ENCODE measurements at regions not wholly inside any gene's neighbourhood (a gene's known extent, or its start where the extent isn't known, plus 50 kb on each side); places are given as distances from the start of the nearest gene placed in this dataset.

DNA sequence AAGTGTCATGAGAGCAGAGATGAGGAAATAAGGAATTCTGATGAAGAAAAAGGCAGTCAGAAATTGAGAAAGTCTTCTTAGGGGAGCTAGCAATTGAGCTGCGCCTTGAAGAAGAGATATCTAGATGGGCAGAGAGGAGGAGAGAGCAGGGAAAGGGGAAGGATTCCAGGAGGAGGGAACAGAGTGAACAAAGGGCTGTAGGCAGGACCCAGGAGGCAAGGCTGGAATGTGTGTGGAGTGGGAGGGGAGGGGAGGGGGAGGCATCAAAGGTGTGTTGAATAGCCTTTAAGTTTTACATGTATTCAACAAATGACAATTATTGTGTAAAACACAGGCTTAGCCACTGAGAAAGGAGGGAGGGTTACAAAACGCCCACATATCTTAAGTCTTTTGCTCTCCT, 164.5 kb downstream of the TDRD15 start:
- no peak for DNase-seq

DNA sequence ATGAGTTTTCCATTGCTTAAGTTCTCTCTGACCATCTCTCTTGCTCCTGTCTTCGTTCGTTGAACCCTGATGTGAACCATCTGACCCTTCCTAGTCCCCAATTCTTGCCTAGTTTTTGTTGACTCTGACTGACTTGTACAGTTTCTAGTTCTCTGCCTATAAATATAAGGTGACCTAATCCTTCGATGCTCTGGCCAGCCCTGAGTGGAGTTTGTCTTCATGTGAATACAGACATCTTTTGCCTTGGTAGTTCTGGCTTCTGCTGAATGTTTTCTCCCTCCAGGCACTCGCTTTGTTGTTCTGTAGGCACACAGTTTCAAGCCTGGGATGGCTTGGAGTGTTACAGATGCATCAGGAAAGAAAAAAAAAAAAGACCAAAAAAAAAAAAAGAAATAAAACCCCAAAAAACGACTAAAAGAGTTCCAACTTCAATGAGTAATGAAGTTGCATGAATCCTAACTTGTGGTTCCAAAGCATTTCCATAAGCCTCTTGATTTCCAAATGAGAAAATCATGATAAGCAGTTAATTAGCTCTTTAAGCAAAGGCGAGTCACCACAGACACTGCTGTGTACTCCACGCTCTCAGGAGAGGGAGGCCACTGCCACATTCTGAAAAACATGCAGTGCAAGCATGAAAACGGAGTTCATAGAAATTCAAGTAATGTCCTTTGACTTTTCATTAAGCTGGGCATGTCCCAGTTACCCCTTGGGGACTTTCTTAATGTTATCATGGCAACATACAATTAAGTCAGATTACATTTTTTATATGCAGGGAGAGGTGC, 165.2 kb downstream of the TDRD15 start:
- no peak for DNase-seq

DNA sequence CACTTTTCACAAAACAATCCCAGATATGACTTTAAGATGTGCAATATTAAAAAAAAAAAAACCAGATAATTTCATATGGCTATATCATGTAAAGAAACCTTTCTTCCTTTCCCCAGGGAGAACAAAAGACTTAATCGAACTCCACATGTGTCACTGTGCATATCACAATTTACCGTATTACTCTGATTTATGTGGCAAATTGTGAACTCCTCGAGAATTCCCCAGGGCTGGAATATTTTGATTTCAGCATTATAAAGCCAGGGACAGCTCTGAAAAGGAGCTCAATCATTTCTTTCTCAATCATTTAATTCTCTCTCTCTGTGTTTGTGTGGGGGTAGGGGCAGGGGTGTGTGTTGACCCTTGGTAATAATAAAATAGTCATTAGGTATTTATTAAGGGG, 165.8 kb downstream of the TDRD15 start:
- no peak for DNase-seq

DNA sequence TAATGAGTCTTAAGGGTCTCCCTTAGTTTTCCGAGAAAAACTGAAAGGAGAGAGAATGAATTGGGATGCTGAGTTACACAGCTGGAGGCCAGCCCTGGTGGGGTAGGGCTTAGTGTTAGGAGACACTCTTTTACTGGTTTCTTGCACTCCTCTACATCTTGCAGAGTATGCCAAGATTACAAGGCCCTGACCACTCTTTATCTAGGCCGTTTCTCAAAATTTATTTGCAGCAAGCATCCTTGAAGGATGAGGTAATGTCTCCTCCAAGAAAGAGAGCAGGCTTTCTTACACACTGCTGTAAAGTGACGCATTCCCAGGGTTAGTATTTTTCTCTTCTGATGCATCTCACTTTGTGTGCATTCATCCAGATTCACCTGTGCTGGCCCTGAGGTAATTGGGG, 166.2 kb downstream of the TDRD15 start:
- no peak for DNase-seq

DNA sequence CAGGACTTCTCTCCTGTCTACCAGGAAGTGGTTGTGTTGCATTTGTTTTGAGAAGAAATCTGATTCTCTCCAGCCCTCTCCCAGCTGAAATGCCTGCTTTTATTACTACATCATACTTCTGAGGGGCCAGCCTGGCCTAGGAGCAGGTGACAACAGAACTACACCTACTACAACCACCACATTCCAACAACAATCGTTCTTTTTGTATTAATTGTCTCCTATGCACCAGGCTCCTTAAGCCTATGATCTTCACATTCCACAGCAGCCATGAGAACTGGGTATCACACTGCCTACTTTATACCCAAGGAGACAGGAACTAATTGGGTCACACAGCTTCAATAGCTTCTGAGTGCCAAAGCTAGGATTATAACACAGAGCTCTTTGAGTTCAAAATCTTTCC, 167.7 kb downstream of the TDRD15 start:
- DNase-seq: no peak

DNA sequence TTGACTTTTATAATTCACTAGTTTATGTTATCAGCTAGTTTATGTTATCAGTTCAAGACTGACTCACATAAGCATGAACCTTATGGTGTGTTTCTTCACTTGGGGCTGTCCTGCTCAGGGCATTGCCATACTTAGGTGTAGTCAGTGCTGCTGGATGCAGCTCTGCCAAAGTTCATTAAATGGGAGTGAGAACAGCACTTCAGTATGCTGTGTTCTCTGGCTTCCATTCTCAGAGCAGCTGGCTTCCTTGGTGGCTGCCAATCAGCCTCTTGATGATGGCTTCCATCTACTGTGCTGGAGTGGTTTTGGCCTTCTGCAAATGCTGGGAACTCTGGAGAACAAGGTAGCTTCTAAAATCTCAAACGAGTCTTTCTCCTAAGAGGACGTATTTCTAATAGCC, 170.7 kb downstream of the TDRD15 start:
- DNase-seq: no peak

DNA sequence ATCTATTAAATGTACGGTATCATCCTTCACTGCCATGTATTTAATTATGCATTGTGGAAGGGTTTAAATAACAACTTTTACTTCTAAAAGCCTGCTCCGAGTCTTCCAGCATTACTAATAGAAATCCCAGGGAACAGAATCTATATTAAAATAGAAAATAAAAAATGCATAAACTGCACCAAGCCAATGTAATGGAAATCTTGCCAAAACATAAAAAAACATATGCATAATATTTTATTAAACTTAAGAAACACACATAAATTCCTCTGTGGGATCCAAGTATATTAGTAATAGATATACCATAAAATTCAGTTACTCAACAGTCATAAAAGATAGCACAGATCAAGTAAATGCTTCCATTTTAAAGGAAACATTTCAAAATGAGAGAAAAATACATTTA, 175.6 kb downstream of the TDRD15 start:
- no peak for DNase-seq

DNA sequence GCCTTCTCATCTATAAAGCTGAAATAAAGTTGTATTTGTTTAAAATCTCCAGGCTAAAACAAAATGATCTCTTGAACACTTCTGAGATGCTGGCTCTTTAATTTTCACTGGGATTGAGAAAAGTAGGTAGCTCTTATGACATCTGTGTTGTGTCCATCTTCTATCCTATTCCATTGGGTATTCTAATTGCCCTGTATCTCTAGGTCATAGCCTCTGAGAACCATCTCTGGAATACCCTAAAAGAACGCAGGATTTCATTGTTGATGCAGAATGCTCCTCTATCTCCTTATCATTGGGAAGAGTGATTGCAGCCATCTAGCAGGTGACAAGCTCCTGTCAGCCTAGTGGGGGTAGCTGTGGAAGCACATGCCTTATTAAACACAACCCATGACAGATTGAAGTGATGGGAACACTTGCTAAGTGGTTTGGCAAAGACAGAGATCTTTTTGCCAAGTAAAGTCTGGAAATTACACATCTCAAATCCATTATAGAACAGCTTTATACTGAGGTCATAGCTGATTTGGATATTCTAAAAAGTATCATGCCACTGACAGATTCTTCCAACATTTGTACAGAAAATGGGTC, 178.2 kb downstream of the TDRD15 start:
- no peak for DNase-seq

DNA sequence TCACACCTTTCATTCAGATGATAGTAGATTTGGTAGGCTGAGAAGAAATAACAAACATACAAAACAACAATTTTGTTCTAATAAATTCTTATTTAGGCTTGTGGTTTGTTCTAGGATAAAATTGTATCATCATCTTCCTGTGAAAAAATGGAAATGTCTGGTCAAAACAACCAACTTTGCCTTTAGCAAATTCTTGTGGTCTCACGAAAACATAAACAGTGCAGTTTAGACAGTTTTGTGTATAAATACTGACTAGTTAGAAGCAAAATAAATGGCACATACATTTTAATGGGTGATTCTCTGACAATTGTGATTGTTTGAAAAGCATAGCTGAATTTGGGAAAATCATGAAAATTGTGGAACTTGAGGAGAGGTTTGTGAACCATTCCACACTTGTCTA, 180.1 kb downstream of the TDRD15 start:
- DNase-seq: no peak

DNA sequence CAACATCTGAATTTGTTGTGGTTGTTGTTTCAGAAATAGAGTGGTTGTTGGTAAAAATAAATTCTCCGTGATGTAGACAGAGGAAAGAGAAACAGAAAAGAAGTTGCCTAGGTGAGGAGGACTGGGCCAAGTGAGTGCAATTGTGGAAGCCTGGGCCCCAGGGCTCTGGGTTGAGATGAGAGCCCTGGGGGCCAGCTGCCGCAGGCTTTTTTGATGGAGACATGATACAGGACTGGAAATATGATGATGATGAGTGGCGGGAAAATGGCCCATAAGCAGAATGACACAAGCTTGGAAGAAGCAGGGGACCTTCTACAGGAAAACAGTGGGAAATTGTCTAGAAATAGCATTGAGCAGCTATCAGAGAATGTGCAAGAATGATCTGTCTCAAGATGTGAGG, 181.8 kb downstream of the TDRD15 start:
- DNase-seq: no peak

DNA sequence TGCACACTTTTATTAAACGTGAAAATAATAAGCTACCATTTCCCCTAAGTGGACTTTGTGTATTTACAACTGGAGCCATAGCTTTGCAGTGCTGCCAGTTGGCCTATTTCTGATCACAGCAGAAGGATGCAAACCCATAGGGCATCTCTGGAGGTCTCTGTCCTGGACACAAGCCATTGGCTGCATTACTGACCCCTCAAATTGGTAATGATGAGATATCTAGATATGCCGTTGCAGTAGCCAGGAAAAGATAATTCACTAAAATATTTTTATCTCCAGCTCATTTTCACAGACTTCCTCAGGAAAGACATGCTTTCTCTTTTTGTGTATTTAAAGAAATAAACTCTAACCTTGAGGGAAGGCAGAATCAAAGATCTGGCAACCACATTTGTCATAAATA, 182.5 kb downstream of the TDRD15 start:
- no peak for DNase-seq

DNA sequence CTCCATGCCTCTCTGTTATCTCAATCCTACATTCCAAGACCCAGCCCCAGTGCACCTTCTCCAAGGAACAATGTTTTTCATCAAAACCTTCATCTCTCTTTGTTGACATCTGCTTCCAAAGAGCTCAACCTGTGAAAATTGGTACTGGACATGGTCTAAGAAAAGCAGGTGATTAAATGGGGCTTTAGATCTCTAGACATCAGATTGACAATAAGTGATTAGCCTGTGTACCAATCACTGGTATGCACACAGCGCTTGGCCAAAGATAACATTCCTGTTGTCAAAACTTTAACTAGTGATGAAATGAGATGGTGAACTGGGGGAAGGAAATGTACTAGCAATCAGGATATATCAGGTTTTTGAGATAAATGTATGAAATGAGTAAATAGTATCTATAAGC, 183.3 kb downstream of the TDRD15 start:
- DNase-seq: no peak

DNA sequence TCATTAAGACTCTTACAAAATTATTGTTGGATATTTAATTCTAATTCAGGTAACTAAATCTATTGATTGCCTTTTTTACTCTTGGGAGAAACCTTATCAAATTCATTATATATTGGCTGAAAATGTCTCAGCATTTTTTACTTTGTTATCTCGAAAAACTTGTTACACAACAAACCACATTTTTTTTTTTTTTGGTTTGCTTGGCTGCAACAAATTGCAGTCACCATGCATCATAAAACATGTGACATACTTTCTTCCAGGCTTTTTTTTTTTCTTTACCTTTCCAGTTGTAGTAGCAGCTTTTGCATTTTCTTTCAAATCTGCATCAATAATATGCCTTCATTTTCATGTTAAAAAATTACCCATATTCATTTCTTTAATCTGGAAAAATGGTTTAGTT, 186.7 kb downstream of the TDRD15 start:
- no peak for DNase-seq

DNA sequence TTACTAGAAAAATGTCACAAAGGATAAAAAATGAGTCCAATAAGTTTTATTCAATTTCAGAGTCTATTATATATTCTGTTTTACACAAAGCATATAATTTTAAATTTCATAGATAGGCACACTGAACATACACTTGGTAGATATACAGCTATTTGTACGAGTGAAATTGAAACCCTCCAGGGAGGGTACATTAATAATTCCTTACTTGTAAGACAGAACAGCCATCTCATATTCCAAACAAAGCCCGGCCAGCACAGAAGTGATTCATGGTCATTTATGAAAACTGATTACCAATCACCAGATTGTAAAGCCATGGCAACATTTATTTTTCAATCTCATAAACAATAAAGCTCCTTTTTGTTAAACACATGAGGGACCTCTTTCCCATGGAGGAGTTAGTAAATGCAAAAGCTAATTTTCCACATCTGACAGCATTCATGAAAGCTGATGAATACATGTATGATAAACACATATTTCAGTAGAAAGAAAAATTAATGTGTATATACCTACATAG, 190.6 kb downstream of the TDRD15 start:
- DNase-seq: no peak

DNA sequence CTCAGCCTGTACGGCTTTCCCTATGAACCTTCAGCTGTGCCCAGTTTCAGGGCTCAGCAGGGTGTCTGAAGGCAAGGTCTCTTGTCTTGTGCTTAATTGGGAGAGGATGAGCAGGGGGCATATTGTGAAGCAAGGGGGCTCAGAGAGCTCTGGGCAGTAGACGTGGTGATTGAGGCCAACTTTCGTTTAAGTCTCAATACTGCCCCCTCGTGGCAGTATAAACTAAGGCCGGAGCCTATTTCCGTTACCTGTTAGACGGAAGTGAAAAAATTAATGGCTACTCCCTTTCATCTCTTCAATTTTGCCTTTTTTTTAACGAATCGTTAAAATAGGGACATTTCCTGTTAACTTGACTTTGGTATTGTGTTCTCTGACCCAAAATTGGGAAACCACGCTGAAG, 193.4 kb downstream of the TDRD15 start:
- peak; percentile 17 to 42 for DNase-seq

DNA sequence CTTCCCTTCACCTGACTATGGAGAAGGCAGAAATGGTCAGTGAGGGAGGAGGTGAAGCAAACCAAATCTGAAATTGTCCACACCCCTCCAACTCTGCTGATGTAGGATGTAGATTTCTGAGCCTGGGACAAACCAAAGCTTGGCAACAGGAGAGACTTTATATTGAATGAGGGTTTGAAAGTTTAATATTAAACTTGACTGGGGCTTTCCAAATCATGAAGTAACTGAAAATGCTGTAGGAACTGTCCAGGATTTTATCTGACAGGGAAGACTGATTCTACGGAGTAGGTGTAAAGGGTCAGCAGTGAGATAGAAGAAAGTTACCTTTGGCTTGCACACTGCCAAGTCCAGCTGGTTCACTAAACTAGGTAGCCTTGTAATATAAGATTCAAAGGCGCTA, 194.5 kb downstream of the TDRD15 start:
- DNase-seq: no peak

DNA sequence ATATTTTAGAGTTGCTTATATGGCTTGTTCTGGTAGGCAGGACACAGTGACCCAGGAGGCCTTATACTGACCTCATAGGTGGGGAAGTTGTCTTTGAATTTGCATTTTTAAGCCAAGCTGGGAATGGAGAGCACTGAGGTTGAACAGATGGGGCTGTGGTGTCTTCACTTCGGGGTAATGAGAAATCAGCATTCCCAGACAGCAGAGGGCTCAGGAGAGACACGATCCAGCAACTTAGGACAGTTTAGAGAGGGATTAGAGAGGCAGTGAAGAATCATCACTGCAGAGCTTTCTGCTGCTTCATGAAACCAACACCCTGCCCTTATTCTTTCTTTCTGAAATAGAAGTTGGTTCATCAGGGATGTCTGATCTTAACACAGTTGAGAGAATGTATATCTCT, 202.4 kb downstream of the TDRD15 start:
- no peak for DNase-seq

DNA sequence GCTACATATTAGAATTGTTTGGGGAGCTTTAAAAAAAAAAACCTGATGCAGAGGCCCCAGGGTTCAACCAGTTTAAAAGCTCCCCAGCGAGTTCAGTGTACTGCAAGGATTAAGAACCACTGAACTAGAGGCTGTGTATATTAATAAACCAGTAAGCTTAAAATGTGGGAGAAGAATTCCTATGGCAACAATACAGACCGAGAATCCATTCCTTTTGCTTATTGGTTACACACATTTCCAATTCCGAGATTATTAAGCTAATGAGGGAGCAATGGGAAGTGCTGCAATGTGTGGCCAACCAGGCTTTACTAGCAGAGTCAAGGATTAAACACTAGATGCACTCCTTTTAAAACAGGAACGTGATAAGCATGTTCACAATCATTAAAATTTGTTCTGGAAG, 204.4 kb downstream of the TDRD15 start:
- no peak for DNase-seq

DNA sequence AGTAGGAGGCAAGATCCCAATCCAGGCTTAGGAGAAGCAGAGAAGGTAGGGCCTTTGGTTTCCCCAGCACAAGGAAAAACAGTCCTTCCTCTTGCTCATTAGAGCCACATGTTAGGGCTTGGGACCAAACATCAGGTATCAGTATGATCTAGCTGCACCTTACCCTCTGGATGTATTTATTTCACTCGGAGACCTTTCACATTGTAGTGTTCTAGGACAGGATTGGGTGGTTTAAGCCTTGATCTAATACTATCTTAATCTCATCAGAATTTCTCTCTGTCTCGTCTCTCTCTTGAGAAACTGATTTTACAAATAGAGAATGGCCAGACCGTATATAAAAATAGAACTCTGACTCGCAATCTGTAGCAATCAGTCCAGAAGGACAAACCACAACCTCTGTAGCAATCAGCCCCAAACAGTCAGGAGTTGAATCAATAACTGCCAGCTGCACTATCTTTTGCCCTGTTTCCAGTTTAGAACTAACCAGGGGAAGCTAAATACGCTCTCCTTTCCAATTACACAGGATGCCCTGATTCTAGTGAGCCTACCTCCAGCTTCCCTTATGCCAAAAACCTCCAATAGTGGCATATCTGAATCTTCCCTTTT, 207.1 kb downstream of the TDRD15 start:
- DNase-seq: no peak

DNA sequence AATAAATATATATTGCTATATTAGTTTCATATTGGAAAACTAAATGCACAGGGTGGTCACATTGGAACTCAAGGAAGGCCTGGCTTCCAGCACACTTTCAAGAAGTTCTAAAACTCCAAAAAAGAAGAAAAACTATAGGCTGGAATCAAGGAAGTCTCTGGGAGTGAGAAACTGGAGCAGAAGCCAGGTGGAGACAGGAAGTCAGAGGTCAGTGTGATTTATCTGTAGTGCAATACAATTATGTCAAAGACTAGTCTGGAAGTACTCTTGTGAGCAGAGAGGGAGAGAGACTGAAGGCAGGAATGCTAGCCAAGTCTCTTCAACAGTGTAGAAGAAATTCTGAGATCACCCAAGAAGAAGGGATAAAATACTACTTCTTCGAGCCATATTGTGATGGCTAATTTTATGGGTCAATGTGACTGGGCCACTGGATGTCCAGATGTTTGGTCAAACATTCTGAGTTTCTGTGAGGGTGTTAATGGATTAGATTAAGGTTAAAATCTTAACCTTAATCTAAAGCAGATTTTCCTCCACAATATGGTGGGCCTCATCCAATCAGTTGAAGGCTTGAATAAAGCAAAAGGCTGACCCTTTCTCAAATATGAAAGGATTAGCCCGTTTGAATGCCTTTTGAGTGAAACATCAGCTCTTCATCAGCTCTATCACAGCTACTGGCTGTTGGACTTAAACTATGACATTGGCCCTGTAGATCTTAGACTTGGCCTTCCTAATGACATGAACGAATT, 208.0 kb downstream of the TDRD15 start:
- no peak for DNase-seq

DNA sequence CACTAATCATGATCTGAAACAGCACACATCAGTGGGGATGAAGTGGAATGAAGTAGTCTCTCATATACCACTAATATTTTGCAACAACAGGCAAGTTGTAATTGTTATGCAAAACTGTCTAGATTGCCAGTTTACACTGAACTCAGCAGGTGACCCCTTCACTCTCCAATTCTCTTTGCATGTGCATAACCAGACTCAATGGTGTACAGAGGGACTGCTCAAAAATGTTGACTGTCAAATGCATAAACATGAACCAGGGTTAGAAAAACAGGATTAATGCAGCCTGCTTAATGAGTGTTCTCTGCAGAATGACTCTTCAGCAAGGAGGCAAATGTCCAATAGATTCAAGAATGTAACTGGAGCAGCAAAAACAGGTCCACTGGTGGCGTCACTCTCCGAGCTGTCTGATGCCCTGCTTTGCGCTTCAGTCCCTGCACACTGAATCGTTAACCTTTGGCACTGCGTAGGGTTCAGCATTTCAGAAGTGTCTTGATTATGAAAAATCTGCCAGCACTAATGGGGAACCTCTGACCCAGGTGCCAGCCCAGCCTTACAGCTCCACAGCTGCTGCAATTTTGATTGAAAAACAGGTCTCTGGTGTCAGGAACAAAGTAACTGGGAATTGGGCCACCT, 209.3 kb downstream of the TDRD15 start:
- DNase-seq: no peak

DNA sequence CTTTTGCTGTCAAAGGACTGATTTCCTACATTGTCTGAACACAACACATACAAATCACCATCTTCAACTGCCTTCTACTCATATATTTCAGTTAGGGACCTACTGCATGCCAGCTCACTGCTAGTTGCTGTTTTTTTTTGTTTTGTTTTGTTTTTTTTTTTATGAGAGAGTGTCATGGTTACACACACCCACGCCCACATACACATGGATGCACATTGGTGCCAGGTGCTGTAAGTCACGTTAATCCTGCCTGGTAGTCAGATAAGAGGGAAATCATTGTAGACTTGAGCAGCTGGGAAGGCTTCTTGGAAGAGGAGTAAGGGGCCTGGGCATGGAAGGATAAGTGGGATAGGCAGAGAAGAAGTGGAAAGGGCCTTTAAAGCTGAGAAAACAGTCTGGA, 209.9 kb downstream of the TDRD15 start:
- no peak for DNase-seq

DNA sequence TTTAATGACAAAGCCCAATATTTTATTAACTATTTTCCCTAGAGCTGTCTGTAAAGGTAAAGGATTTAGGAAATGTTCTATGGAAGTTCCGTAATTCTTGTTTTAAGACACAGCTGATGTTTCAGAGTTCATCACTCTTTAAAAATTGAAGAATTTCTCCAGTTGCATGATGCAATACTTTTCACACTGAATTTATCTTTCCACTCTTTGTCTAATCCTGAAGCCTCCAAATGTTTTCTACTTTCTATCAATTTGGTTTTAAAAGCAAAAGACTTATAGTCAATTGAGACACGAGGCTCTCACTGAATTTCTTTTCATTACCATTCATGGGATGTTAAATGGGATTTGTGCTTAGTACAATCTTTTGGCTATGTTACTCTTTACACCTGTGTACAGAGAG, 223.2 kb downstream of the TDRD15 start:
- no peak for DNase-seq

Measured in stimulated activated CD4-positive, alpha-beta T cell treated with anti-CD3 and anti-CD28 coated beads, Interleukin-2, amount 100 ng/mL, for 24 hours (primary cell).